ENCODE measurements at regions not wholly inside any gene's neighbourhood (a gene's known extent, or its start where the extent isn't known, plus 50 kb on each side); places are given as distances from the start of the nearest gene placed in this dataset.

- Mint-ChIP-seq H3K4me3 (ENCODE audit: unreplicated experiment) (no peak overlapping the region), H3K9me3 (ENCODE audit: unreplicated experiment) (no peaks in the 10 kb centered on the region), H3K36me3 (ENCODE audit: insufficient read depth, unreplicated experiment) (no peaks in the 10 kb centered on the region), H3K27me3 (ENCODE audit: insufficient read depth, unreplicated experiment) (no peaks in the 10 kb centered on the region), H3K4me1 (ENCODE audit: low read depth, unreplicated experiment) (no peaks in the 10 kb centered on the region), H3K27ac (ENCODE audit: unreplicated experiment) (no peak overlapping the region)
- ChIA-PET CTCF (interaction anchor here (0.7 kb wide), 1 partner anchor 288 kb away, joined by 4 read pairs; no protein-coding TSS in a partner anchor), POLR2A (no interaction called here)
- Histone ChIP-seq H3K9me3 (no peaks in the 10 kb centered on the region), H3K36me3 (ENCODE audit: control insufficient read depth, insufficient read depth, low read length) (no peaks in the 10 kb centered on the region), H3K4me1 (no peaks in the 10 kb centered on the region), H3K27me3 (replicated peaks; ENCODE audit: control insufficient read depth, insufficient read depth, low read length) (no peaks in the 10 kb centered on the region), H3K4me3 (ENCODE audit: low read depth, low read length) (no peak overlapping the region)
- intact Hi-C loops (cut with micrococcal nuclease; ENCODE audit: unreplicated experiment) = no loop called here
- no TSS peak for BruUV-seq (replicated peaks)
- no peak for DNase-seq
- TF ChIP-seq CTCF (IDR thresholded peaks at IDR 0.05; ENCODE audit: insufficient read depth in 1 of 2, low read depth in 1 of 2, low read length in 1 of 2, severe bottlenecking in 1 of 2, unreplicated experiment in 1 of 2) = no peak
These were observed 156.4 kb upstream of the TBL1X start for GRCh38 chrX:9308426-9308825.

DNA sequence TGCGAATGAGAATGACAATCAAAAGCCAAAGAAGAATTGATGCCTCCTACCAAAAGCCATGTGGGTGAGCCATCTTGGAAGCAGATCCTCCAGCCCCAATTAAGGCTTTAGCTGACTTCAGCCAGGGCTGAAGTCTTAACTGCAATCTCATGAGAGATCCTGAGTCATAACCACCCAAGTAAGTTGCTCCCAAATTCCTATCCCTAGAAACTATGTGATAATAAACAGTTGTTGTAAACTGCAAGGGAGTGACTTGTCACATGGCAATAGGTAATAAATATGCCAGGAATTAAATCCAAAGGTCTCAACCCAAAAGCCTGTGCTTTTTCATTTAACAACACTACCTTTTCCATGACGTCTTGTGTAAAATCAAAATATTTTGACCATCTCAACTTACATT is 154.2 kb upstream of the TBL1X start:
- no peak overlapping the region for H3K27ac Mint-ChIP-seq (ENCODE audit: unreplicated experiment)
- no peaks in the 10 kb centered on the region for H3K27me3 Mint-ChIP-seq (ENCODE audit: insufficient read depth, unreplicated experiment)
- no peaks in the 10 kb centered on the region for H3K4me1 ChIP-seq
- ChIA-PET CTCF (no interaction called here), POLR2A (no interaction called here)
- H3K36me3 ChIP-seq (ENCODE audit: control insufficient read depth, insufficient read depth, low read length) = no peaks in the 10 kb centered on the region
- no TSS peak for BruUV-seq (replicated peaks)
- intact Hi-C loops (cut with micrococcal nuclease; ENCODE audit: unreplicated experiment) = no loop called here
- no peaks in the 10 kb centered on the region for H3K27me3 ChIP-seq (replicated peaks; ENCODE audit: control insufficient read depth, insufficient read depth, low read length)
- DNase-seq = no peak
- no peak overlapping the region for H3K4me3 Mint-ChIP-seq (ENCODE audit: unreplicated experiment)
- H3K9me3 Mint-ChIP-seq (ENCODE audit: unreplicated experiment) = no peaks in the 10 kb centered on the region
- no peaks in the 10 kb centered on the region for H3K4me1 Mint-ChIP-seq (ENCODE audit: low read depth, unreplicated experiment)
- H3K36me3 Mint-ChIP-seq (ENCODE audit: insufficient read depth, unreplicated experiment) = no peaks in the 10 kb centered on the region
- TF ChIP-seq CTCF (IDR thresholded peaks at IDR 0.05; ENCODE audit: insufficient read depth in 1 of 2, low read depth in 1 of 2, low read length in 1 of 2, severe bottlenecking in 1 of 2, unreplicated experiment in 1 of 2) = no peak
- no peak overlapping the region for H3K4me3 ChIP-seq (ENCODE audit: low read depth, low read length)
- H3K9me3 ChIP-seq = no peaks in the 10 kb centered on the region

- H3K27me3 Mint-ChIP-seq (ENCODE audit: insufficient read depth, unreplicated experiment) = no peaks in the 10 kb centered on the region
- CTCF ChIA-PET = no interaction called here
- H3K4me3 Mint-ChIP-seq (ENCODE audit: unreplicated experiment) = no peak overlapping the region
- TF ChIP-seq CTCF (IDR thresholded peaks at IDR 0.05; ENCODE audit: insufficient read depth in 1 of 2, low read depth in 1 of 2, low read length in 1 of 2, severe bottlenecking in 1 of 2, unreplicated experiment in 1 of 2) = no peak
- no peak for DNase-seq
- no peaks in the 10 kb centered on the region for H3K4me1 ChIP-seq
- no peak overlapping the region for H3K4me3 ChIP-seq (ENCODE audit: low read depth, low read length)
- H3K9me3 ChIP-seq = no peaks in the 10 kb centered on the region
- no peaks in the 10 kb centered on the region for H3K27me3 ChIP-seq (replicated peaks; ENCODE audit: control insufficient read depth, insufficient read depth, low read length)
- no peaks in the 10 kb centered on the region for H3K9me3 Mint-ChIP-seq (ENCODE audit: unreplicated experiment)
- intact Hi-C loops (cut with micrococcal nuclease; ENCODE audit: unreplicated experiment) = no loop called here
- H3K36me3 Mint-ChIP-seq (ENCODE audit: insufficient read depth, unreplicated experiment) = no peaks in the 10 kb centered on the region
- POLR2A ChIA-PET = no interaction called here
- H3K36me3 ChIP-seq (ENCODE audit: control insufficient read depth, insufficient read depth, low read length) = no peaks in the 10 kb centered on the region
- H3K4me1 Mint-ChIP-seq (ENCODE audit: low read depth, unreplicated experiment) = no peaks in the 10 kb centered on the region
- H3K27ac Mint-ChIP-seq (ENCODE audit: unreplicated experiment) = no peak overlapping the region
- BruUV-seq (replicated peaks) = no TSS peak
These were observed 153.3 kb upstream of the TBL1X start for GRCh38 chrX:9311421-9312160.

All from Caco-2 (cell line).